ENCODE measurements at regions not wholly inside any gene's neighbourhood (a gene's known extent, or its start where the extent isn't known, plus 50 kb on each side); places are given as distances from the start of the nearest gene placed in this dataset.

- no peak for TF ChIP-seq CTCF (conservative IDR thresholded peaks at IDR 0.05; ENCODE audit: low read depth, low read length)
- no peak for TF ChIP-seq EZH2 (IDR thresholded peaks at IDR 0.05; ENCODE audit: borderline replicate concordance, low read depth, low read length, poor library complexity, severe bottlenecking)
These were observed 196.2 kb upstream of the DYNLRB2 start for GRCh38 chr16:80344570-80344969.
